Natural killer cell (primary cell): ENCODE measurements at regions not wholly inside any gene's neighbourhood (a gene's known extent, or its start where the extent isn't known, plus 50 kb on each side); places are given as distances from the start of the nearest gene placed in this dataset.

ENCODE experiments used
- ATAC-seq, 3 donors: fragments of 150-1000 bp in 2 of 3; fragments of 200-7000 bp in 1 of 3; cut with Tn5 transposase; 1 replicate in 1 of 3; 2 replicates in 2 of 3; pipeline ENCODE4 v1.10.0; 2021; ENCODE audit warnings: mild to moderate bottlenecking in 2 of 3, moderate library complexity in 2 of 3
- DNase-seq, 2 donors: peaks; one replicate each; pipeline versions ENCODE4 v3.0.0 to v3.0.0-alpha.2; 2013 to 2021; ENCODE audit warnings: mixed read lengths in 1 of 2
- H3K27ac ChIP-seq: one replicate; pipeline ENCODE4 v1.5.1; 2013; ENCODE audit warnings: mild to moderate bottlenecking, low read length
- H3K27me3 ChIP-seq: one replicate; pipeline ENCODE4 v1.6.1; 2013; ENCODE audit warnings: low read length; ENCODE audit not compliant: control insufficient read depth, insufficient read depth
- H3K36me3 ChIP-seq: one replicate; pipeline ENCODE4 v1.6.1; 2013; ENCODE audit warnings: low read length; ENCODE audit not compliant: control insufficient read depth, insufficient read depth
- H3K4me1 ChIP-seq: one replicate; pipeline ENCODE4 v1.6.1; 2013; ENCODE audit warnings: low read length; ENCODE audit not compliant: control insufficient read depth, insufficient read depth
- H3K4me3 ChIP-seq: one replicate; pipeline ENCODE4 v1.5.1; 2013; ENCODE audit warnings: low read length
- H3K9me3 ChIP-seq: one replicate; pipeline ENCODE4 v1.6.1; 2013; ENCODE audit warnings: low read length; ENCODE audit not compliant: control insufficient read depth, insufficient read depth
- H3K27ac Mint-ChIP-seq, 2 donors: one replicate each; pipeline ENCODE4 v1.8.0; 2022; ENCODE audit warnings: mild to moderate bottlenecking in 2 of 2, mixed read lengths in 2 of 2, moderate library complexity in 1 of 2
- H3K27me3 Mint-ChIP-seq, 2 donors: one replicate each; pipeline ENCODE4 v1.8.0; 2022; ENCODE audit warnings: low read depth in 2 of 2, mixed read lengths in 2 of 2
- H3K36me3 Mint-ChIP-seq: one replicate; pipeline ENCODE4 v1.8.0; 2022; ENCODE audit warnings: mixed read lengths
- H3K4me1 Mint-ChIP-seq, 2 donors: one replicate each; pipeline ENCODE4 v1.8.0; 2022; ENCODE audit warnings: mixed read lengths in 2 of 2
- H3K4me3 Mint-ChIP-seq: one replicate; pipeline ENCODE4 v1.8.0; 2022; ENCODE audit warnings: mild to moderate bottlenecking, moderate library complexity, mixed read lengths
- H3K9me3 Mint-ChIP-seq, 2 donors: one replicate each; pipeline ENCODE4 v1.8.0; 2022; ENCODE audit warnings: mixed read lengths in 2 of 2
- CTCF ChIP-seq: fragments of 200-600 bp; IDR thresholded peaks from one replicate; pipeline ENCODE4 v1.8.0; 2022; ENCODE audit warnings: antibody characterized with exemption
- WGBS: methylation state at CpG from one replicate; pipeline ENCODE4 v1.1.7; 2013; ENCODE audit warnings: missing lambda C conversion rate; ENCODE audit not compliant: insufficient coverage; 5-methylcytosine and 5-hydroxymethylcytosine counted together
- intact Hi-C: fragments of 100-400 bp; cut with micrococcal nuclease; formaldehyde crosslinking; loops from one replicate; pipeline ENCODE4 v1.14.2; 2022

GRCh38 chr4:138103597-138104283 lies 138.4 kb downstream of the SLC7A11 start:
- Mint-ChIP-seq H3K27ac (no peak overlapping the region), H3K4me3 (no peak overlapping the region), H3K36me3 (no peaks in the 10 kb centered on the region), H3K9me3 (peaks cover 2% of the 10 kb centered on the region in 2 donors), H3K27me3 (no peaks in the 10 kb centered on the region), H3K4me1 (no peaks in the 10 kb centered on the region)
- DNase-seq (no peak), ATAC-seq (no peak)
- 80% methylated on average over 3 of the region's 5 CpGs for WGBS
- H3K4me3 ChIP-seq, result no peak overlapping the region
- H3K27me3 ChIP-seq, result no peaks in the 10 kb centered on the region
- H3K27ac ChIP-seq, result no peak overlapping the region
- intact Hi-C loops, result no loop called here
- no peak for TF ChIP-seq CTCF
- H3K4me1 ChIP-seq, result no peaks in the 10 kb centered on the region
- H3K36me3 ChIP-seq, result no peaks in the 10 kb centered on the region
- no peaks in the 10 kb centered on the region for H3K9me3 ChIP-seq

DNA sequence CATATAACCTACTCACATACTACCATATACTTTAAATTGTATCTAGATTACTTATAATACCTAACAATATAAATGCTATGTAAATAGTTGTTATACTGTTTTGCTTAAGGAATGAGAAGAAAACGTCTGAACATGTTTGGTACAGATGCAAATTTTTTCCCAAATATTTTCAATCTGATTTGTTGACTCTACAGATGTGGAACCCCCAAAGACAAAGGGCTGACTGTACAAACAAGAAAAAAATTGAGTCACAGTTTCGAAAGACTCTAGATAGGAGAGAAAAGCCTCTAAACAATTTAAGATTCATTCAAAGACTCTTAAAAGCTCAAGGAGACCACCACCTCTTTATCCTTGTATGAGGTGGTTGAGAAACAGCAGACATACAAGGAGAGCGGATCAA lies 142.8 kb downstream of the SLC7A11 start:
- H3K27me3 Mint-ChIP-seq, result no peaks in the 10 kb centered on the region
- Histone ChIP-seq H3K9me3 (no peaks in the 10 kb centered on the region), H3K27ac (no peak overlapping the region), H3K4me3 (no peak overlapping the region), H3K36me3 (no peaks in the 10 kb centered on the region), H3K4me1 (no peaks in the 10 kb centered on the region), H3K27me3 (no peaks in the 10 kb centered on the region)
- H3K27ac Mint-ChIP-seq, result no peak overlapping the region
- H3K4me3 Mint-ChIP-seq, result no peak overlapping the region
- DNase-seq (no peak), ATAC-seq (no peak)
- no peaks in the 10 kb centered on the region for H3K36me3 Mint-ChIP-seq
- TF ChIP-seq CTCF, result no peak
- WGBS, result no CpG with 5 or more reads among the region's 3 CpGs
- intact Hi-C loops, result no loop called here
- H3K9me3 Mint-ChIP-seq, result no peaks in the 10 kb centered on the region
- no peaks in the 10 kb centered on the region for H3K4me1 Mint-ChIP-seq

DNA sequence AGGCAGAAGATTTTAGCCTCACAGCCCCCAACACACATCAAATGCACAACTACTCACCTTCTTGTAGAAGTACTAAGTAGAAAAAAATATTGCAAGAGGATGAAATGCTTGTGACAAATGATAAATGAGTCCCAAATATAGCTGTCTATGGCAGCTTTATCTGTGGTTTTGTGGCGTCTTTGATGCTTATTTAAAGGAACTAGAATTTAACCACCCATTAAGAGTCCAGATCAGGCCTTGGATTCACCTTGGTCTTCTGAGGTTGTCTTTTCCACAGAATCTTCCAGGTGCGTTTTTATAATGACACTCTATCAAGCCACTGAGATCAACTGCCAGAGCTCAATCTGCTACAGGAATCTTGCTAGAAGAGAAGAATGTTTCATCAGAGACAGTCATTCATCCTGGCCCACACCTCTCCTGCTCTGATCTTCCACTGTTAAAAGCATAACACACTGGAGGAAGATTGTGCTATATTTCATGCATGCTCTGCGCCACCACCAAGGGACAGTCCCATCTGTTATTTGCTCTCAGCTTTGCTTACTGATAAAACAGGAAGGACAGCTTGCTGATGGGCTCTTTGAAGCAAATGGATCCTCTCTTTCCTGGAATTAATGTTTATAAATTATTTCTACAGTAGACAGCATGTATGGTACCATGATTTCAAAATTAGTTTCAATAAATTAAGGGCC lies 144.1 kb downstream of the SLC7A11 start:
- WGBS, result 26% methylated on average over 3 of the region's 3 CpGs
- Histone ChIP-seq H3K4me1 (no peaks in the 10 kb centered on the region), H3K27ac (no peak overlapping the region), H3K9me3 (no peaks in the 10 kb centered on the region), H3K27me3 (peaks cover 2% of the 10 kb centered on the region), H3K36me3 (no peaks in the 10 kb centered on the region), H3K4me3 (no peak overlapping the region)
- no peak overlapping the region for H3K27ac Mint-ChIP-seq
- no peak for ATAC-seq
- no peaks in the 10 kb centered on the region for H3K9me3 Mint-ChIP-seq
- no peaks in the 10 kb centered on the region for H3K36me3 Mint-ChIP-seq
- H3K4me1 Mint-ChIP-seq, result no peaks in the 10 kb centered on the region
- intact Hi-C loops, result no loop called here
- no peaks in the 10 kb centered on the region for H3K27me3 Mint-ChIP-seq
- H3K4me3 Mint-ChIP-seq, result no peak overlapping the region
- no peak for TF ChIP-seq CTCF
- DNase-seq, result no peak
